MM.1S (cell line): ENCODE measurements at regions not wholly inside any gene's neighbourhood (a gene's known extent, or its start where the extent isn't known, plus 50 kb on each side); places are given as distances from the start of the nearest gene placed in this dataset.
A peak's percentile ranks its signal among the peaks of the same experiment; 100 is the strongest.

ENCODE experiments used
- DNase-seq: peaks from one replicate; pipeline ENCODE4 v3.0.0-alpha.2; 2015
- H2AFZ ChIP-seq: fragments of 300-600 bp; sonication (generic); 2 replicates; pipeline ENCODE4 v1.6.0; 2016; ENCODE audit warnings: antibody characterized with exemption, low read length
- H3F3A ChIP-seq: fragments of 300-600 bp; sonication (generic); 2 replicates; pipeline ENCODE4 v1.6.1; 2016; ENCODE audit warnings: mild to moderate bottlenecking, antibody characterized with exemption, low read length, moderate library complexity, mixed read lengths; ENCODE audit not compliant: insufficient read depth
- H3K27ac ChIP-seq: fragments of 300-600 bp; sonication (generic); 2 replicates; pipeline ENCODE4 v1.5.1; 2016; ENCODE audit warnings: mild to moderate bottlenecking, low read length
- H3K27me3 ChIP-seq: fragments of 300-600 bp; sonication (generic); replicated peaks from 2 replicates; pipeline ENCODE4 v1.6.0; 2016; ENCODE audit warnings: low read length; ENCODE audit not compliant: insufficient read depth
- H3K36me3 ChIP-seq: fragments of 300-600 bp; sonication (generic); replicated peaks from 2 replicates; pipeline ENCODE4 v1.6.1; 2016; ENCODE audit warnings: mild to moderate bottlenecking, low read length, mixed read lengths; ENCODE audit not compliant: insufficient read depth
- H3K4me1 ChIP-seq: fragments of 300-600 bp; sonication (generic); 2 replicates; pipeline ENCODE4 v1.6.1; 2016; ENCODE audit warnings: low read length, mixed read lengths
- H3K4me2 ChIP-seq: fragments of 300-600 bp; sonication (generic); 2 replicates; pipeline ENCODE4 v1.6.0; 2016; ENCODE audit warnings: low read depth, low read length
- H3K4me3 ChIP-seq: fragments of 300-600 bp; sonication (generic); 2 replicates; pipeline ENCODE4 v1.5.1; 2016; ENCODE audit warnings: low read length, mixed read lengths
- H3K79me2 ChIP-seq: fragments of 300-600 bp; sonication (generic); 2 replicates; pipeline ENCODE4 v1.6.1; 2016; ENCODE audit warnings: mixed run types, low read length, mixed read lengths
- H3K9ac ChIP-seq: fragments of 300-600 bp; sonication (generic); 2 replicates; pipeline ENCODE4 v1.6.1; 2016; ENCODE audit warnings: low read length, mixed read lengths
- H3K9me2 ChIP-seq: fragments of 300-600 bp; sonication (generic); replicated peaks from 2 replicates; pipeline ENCODE4 v1.6.1; 2016; ENCODE audit warnings: mild to moderate bottlenecking, low read length, mixed read lengths; ENCODE audit not compliant: insufficient read depth
- H3K9me3 ChIP-seq: fragments of 300-600 bp; sonication (generic); replicated peaks from 2 replicates; pipeline ENCODE4 v1.6.1; 2016; ENCODE audit warnings: mild to moderate bottlenecking, low read length, mixed read lengths; ENCODE audit not compliant: insufficient read depth
- H4K20me1 ChIP-seq: fragments of 300-600 bp; sonication (generic); 2 replicates; pipeline ENCODE4 v1.6.1; 2016; ENCODE audit warnings: mild to moderate bottlenecking, low read length, moderate library complexity, mixed read lengths; ENCODE audit not compliant: insufficient read depth
- CTCF ChIP-seq: fragments of 300-600 bp; sonication (generic); IDR thresholded peaks from 2 replicates; pipeline ENCODE4 v1.5.1; 2016; ENCODE audit warnings: antibody characterized with exemption, low read length, mixed read lengths
- EZH2 ChIP-seq: fragments of 300-600 bp; sonication (generic); optimal IDR thresholded peaks from 2 replicates; pipeline ENCODE3; 2017; ENCODE audit warnings: low read depth, mild to moderate bottlenecking, antibody characterized with exemption, low read length, mixed read lengths
- EZH2phosphoT487 ChIP-seq: fragments of 300-600 bp; sonication (generic); IDR thresholded peaks from 2 replicates; pipeline ENCODE4 v1.6.1; 2018; ENCODE audit warnings: antibody characterized with exemption, low read length

- Histone ChIP-seq H3K36me3 (no peaks in the 10 kb centered on the region), H4K20me1 (no peaks in the 10 kb centered on the region), H3K9me3 (no peaks in the 10 kb centered on the region), H3K4me1 (no peaks in the 10 kb centered on the region), H3F3A (no peaks in the 10 kb centered on the region), H3K9me2 (no peaks in the 10 kb centered on the region), H3K4me2 (no peak overlapping the region), H3K27ac (no peak overlapping the region), H3K4me3 (no peak overlapping the region), H3K79me2 (no peaks in the 10 kb centered on the region), H3K9ac (no peak overlapping the region), H2AFZ (no peak overlapping the region), H3K27me3 (no peaks in the 10 kb centered on the region)
- no peak for DNase-seq
- TF ChIP-seq EZH2 (no peak), EZH2phosphoT487 (no peak), CTCF (no peak)
Observed at GRCh38 chr14:34222867-34223266, 239.2 kb downstream of the SPTSSA start.

GRCh38 chr14:34222122-34222521 is 239.9 kb downstream of the SPTSSA start:
- Histone ChIP-seq H3K4me3 (no peak overlapping the region), H3K27ac (no peak overlapping the region), H4K20me1 (no peaks in the 10 kb centered on the region), H3K27me3 (no peaks in the 10 kb centered on the region), H3K79me2 (no peaks in the 10 kb centered on the region), H3K4me1 (no peaks in the 10 kb centered on the region), H3K9ac (no peak overlapping the region), H3K9me2 (no peaks in the 10 kb centered on the region), H2AFZ (no peak overlapping the region), H3K4me2 (no peak overlapping the region), H3K9me3 (no peaks in the 10 kb centered on the region), H3K36me3 (no peaks in the 10 kb centered on the region), H3F3A (no peaks in the 10 kb centered on the region)
- DNase-seq: no peak
- TF ChIP-seq EZH2: no peak

- Histone ChIP-seq H2AFZ (no peak overlapping the region), H3F3A (no peaks in the 10 kb centered on the region), H3K9me2 (no peaks in the 10 kb centered on the region), H3K9ac (no peak overlapping the region), H3K36me3 (no peaks in the 10 kb centered on the region), H3K4me2 (no peak overlapping the region; the same call in 1 of the 2 replicates), H4K20me1 (no peaks in the 10 kb centered on the region), H3K9me3 (no peaks in the 10 kb centered on the region), H3K27me3 (no peaks in the 10 kb centered on the region), H3K79me2 (no peaks in the 10 kb centered on the region), H3K4me3 (no peak overlapping the region), H3K4me1 (no peaks in the 10 kb centered on the region), H3K27ac (no peak overlapping the region)
- TF ChIP-seq EZH2phosphoT487 (no peak), CTCF (no peak), EZH2 (no peak)
- DNase-seq: peak; percentile 19
Observed at GRCh38 chr14:34220921-34221320, 241.1 kb downstream of the SPTSSA start.

- Histone ChIP-seq H3K4me2 (no peak overlapping the region), H3K27ac (no peak overlapping the region)
Observed at GRCh38 chr14:34220378-34220706, 241.7 kb downstream of the SPTSSA start.

More at GRCh38 chr14:34220378-34220706, 241.7 kb downstream of the SPTSSA start:
- DNase-seq: no peak
- no peaks in the 10 kb centered on the region for H3K9me2 ChIP-seq
- H3K79me2 ChIP-seq: no peaks in the 10 kb centered on the region
- H3K9ac ChIP-seq: no peak overlapping the region
- H3K27me3 ChIP-seq: no peaks in the 10 kb centered on the region
- H3F3A ChIP-seq: no peaks in the 10 kb centered on the region
- no peaks in the 10 kb centered on the region for H3K4me1 ChIP-seq
- no peak overlapping the region for H2AFZ ChIP-seq
- H3K36me3 ChIP-seq: no peaks in the 10 kb centered on the region
- TF ChIP-seq CTCF: no peak
- no peak for TF ChIP-seq EZH2phosphoT487
- TF ChIP-seq EZH2: no peak
- no peak overlapping the region for H3K4me3 ChIP-seq
- no peaks in the 10 kb centered on the region for H4K20me1 ChIP-seq
- H3K9me3 ChIP-seq: no peaks in the 10 kb centered on the region
